ENCODE measurements at regions not wholly inside any gene's neighbourhood (a gene's known extent, or its start where the extent isn't known, plus 50 kb on each side); places are given as distances from the start of the nearest gene placed in this dataset.

DNA sequence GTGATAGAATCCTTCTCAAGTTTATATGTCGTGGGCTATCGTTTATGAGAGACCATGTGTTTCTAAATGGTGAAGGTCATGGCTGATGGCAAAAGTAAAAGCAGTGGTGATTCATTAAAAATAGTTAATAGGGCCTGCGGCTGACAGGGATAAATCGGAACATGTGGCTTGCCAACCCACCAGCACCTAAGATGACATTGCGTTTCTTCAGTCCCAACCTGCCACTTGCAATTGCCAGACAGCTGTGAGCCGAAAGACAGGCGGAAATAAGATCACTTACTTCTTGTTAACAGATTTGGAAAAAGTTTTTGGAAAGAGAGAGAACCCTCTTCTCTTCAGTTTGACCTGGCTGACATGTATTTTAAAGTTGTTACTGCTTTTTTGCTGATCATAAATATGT, 131.5 kb upstream of the MPPED2 start:
- TF ChIP-seq CTCF (conservative IDR thresholded peaks at IDR 0.05 in 1 of 2, IDR thresholded peaks at IDR 0.05 in 1 of 2; ENCODE audit: low read depth in 1 of 2, low read length in 2 of 2), result no peak
- no peak for TF ChIP-seq EZH2 (IDR thresholded peaks at IDR 0.05; ENCODE audit: low read length, missing control alignments)

Measured in fibroblast of lung (primary cell).